Activated CD8-positive, alpha-beta T cell treated with anti-CD3 and anti-CD28 coated beads, Interleukin-2, amount 10 ng/mL, durations not matched to agents 7 days and 5 days (primary cell): ENCODE measurements at regions not wholly inside any gene's neighbourhood (a gene's known extent, or its start where the extent isn't known, plus 50 kb on each side); places are given as distances from the start of the nearest gene placed in this dataset.

Source experiments
- ATAC-seq: fragments of 150-1000 bp; cut with Tn5 transposase; one replicate; pipeline ENCODE4 v1.10.0; 2021; ENCODE audit warnings: moderate library complexity
- CTCF ChIA-PET: fragments of 350-600 bp; sonication (Branson Sonifier 250); formaldehyde crosslinking; loops from one replicate; lab custom pipeline; 2021; ENCODE audit warnings: antibody characterized with exemption; lab: Charles Lee
- POLR2A ChIA-PET: fragments of 350-600 bp; sonication (Branson Sonifier 250); formaldehyde crosslinking; loops from one replicate; lab custom pipeline; 2021; ENCODE audit warnings: antibody characterized with exemption; lab: Charles Lee
- DNase-seq: peaks from one replicate; pipeline ENCODE4 v3.0.0-alpha.2; 2020
- H3K27ac Mint-ChIP-seq: one replicate; pipeline ENCODE4 v1.8.0; 2021; ENCODE audit warnings: mild to moderate bottlenecking, mixed read lengths
- H3K27me3 Mint-ChIP-seq: one replicate; pipeline ENCODE4 v1.8.0; 2021; ENCODE audit warnings: low read depth, mixed read lengths
- H3K36me3 Mint-ChIP-seq: one replicate; pipeline ENCODE4 v1.8.0; 2021; ENCODE audit warnings: low read depth, mixed read lengths
- H3K4me1 Mint-ChIP-seq: one replicate; pipeline ENCODE4 v1.8.0; 2021; ENCODE audit warnings: low read depth, mixed read lengths
- H3K4me3 Mint-ChIP-seq: one replicate; pipeline ENCODE4 v1.8.0; 2021; ENCODE audit warnings: mild to moderate bottlenecking, mixed read lengths
- H3K9me3 Mint-ChIP-seq: one replicate; pipeline ENCODE4 v1.8.0; 2022; ENCODE audit warnings: mixed read lengths; ENCODE audit not compliant: insufficient read depth

DNA sequence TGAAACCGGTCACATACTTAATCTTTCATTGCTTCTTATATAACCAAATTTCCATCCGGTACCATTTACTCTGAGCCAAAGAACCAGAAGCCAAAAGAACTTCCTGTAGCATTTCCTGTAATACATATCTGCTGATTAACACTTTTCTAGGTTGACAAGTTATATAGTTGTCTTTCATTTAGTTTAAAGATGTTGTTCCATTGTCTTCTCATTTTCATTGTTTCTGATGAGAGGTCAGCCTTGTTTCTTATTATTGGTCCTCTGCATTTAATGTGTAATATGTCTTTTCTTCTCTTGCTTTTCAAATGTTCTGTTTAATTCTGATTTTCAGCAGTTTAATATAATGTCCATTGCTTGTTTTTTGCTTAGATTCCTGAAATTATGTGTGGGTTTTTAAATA is 214.5 kb upstream of the CCN2 start:
- H3K36me3 Mint-ChIP-seq = no peaks in the 10 kb centered on the region
- H3K4me3 Mint-ChIP-seq = no peak overlapping the region
- no peak for DNase-seq
- H3K27me3 Mint-ChIP-seq = no peaks in the 10 kb centered on the region
- no peak overlapping the region for H3K27ac Mint-ChIP-seq
- POLR2A ChIA-PET = no interaction called here
- ATAC-seq = no peak
- no peaks in the 10 kb centered on the region for H3K4me1 Mint-ChIP-seq
- CTCF ChIA-PET = no interaction called here
- no peaks in the 10 kb centered on the region for H3K9me3 Mint-ChIP-seq

DNA sequence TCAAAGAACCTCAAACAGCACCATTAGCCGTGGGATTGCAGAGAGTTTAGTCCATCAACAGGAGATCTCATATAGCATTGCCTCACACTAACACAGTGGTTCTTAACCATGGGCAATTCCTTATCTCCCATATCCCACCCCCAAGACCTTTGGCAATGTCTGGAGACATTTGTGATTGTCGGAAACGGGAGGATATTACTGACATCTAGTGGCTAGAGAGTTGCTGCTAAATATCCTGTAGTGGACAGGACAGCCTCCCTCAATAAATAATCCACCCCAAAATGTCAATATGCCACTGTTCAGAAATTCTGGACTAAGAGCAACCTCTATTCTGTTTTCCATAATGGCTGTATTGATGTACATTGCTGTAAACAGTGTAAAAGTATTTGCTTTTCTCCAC is 210.1 kb upstream of the CCN2 start:
- CTCF ChIA-PET = no interaction called here
- H3K27me3 Mint-ChIP-seq = peaks cover 2% of the 10 kb centered on the region
- H3K27ac Mint-ChIP-seq = no peak overlapping the region
- no peaks in the 10 kb centered on the region for H3K4me1 Mint-ChIP-seq
- no peak for ATAC-seq
- POLR2A ChIA-PET = no interaction called here
- no peak overlapping the region for H3K4me3 Mint-ChIP-seq
- no peaks in the 10 kb centered on the region for H3K9me3 Mint-ChIP-seq
- no peak for DNase-seq
- H3K36me3 Mint-ChIP-seq = no peaks in the 10 kb centered on the region

GRCh38 chr6:132153221-132153898 is 202.2 kb upstream of the CCN2 start:
- no peaks in the 10 kb centered on the region for H3K27me3 Mint-ChIP-seq
- no peak overlapping the region for H3K27ac Mint-ChIP-seq
- H3K4me3 Mint-ChIP-seq = no peak overlapping the region
- ATAC-seq (no peak), DNase-seq (no peak)
- H3K36me3 Mint-ChIP-seq = no peaks in the 10 kb centered on the region
- POLR2A ChIA-PET = no interaction called here
- no peaks in the 10 kb centered on the region for H3K4me1 Mint-ChIP-seq
- CTCF ChIA-PET = no interaction called here
- H3K9me3 Mint-ChIP-seq = no peaks in the 10 kb centered on the region

DNA sequence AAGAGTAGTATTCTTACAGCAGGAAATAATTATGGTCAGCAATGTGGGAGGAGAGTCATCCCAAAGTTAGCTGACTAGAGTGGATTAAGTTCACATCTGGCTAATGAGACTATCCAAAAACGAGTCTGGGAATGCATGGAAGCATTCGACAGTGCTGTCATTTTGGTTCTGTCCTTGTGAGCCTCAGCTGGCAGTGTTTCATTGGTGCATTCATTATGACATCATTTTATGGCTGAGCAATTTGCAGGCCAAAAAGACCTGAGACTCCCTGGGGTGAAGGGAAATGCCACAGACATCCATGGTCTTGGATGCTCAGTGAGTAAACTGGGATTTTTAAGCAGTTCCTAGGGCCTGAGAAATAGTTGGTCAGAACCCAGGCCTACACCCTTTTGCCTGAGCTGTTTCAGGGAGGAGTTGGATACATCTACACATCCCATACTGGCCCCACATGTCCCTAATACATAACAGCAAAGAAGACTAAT is 196.4 kb upstream of the CCN2 start:
- Mint-ChIP-seq H3K36me3 (no peaks in the 10 kb centered on the region), H3K4me1 (no peaks in the 10 kb centered on the region), H3K9me3 (no peaks in the 10 kb centered on the region), H3K4me3 (no peak overlapping the region), H3K27ac (no peak overlapping the region), H3K27me3 (no peaks in the 10 kb centered on the region)
- no peak for ATAC-seq
- no peak for DNase-seq
- POLR2A ChIA-PET = no interaction called here
- CTCF ChIA-PET = no interaction called here

DNA sequence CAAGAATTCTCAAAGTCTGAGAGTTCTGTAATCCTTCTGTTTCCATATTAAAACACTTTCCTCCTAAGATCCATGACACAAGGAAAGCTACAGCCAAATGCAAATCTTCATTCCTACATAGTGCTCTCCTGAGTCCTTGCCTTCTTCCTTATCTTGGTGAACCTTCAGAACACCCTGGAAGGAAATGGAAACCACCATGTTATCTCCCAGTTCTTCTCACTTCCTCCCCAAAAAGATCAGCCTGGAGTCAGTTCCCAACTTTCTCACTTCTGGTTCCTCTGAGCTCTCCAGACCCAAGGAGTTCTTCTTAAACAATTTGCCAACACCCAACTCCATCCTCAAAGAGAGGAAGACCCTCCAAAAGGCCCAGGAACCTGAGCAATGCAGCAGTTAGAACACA is 193.3 kb upstream of the CCN2 start:
- no peak overlapping the region for H3K27ac Mint-ChIP-seq

DNA sequence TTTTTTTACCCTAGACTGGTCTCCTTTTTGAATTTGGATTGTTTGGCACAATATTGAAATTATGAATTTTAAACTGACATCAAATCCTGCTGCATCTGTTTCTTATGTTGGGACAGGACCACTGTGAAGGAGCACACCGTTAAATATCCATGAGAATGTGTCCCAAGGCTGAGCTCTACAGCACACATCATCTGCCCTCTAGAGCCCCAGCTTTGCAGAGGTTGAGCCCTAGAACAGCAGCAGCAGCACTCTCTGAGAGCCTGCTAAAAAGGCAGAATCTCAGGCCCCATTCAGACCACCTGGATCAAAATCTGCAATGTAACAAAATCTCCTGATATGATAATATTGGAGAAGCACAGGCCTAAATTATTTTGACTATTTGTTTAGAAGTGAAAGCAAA is 192.1 kb upstream of the CCN2 start:
- ChIA-PET POLR2A (no interaction called here), CTCF (no interaction called here)
- Mint-ChIP-seq H3K4me1 (no peaks in the 10 kb centered on the region), H3K9me3 (no peaks in the 10 kb centered on the region), H3K27me3 (no peaks in the 10 kb centered on the region), H3K4me3 (no peak overlapping the region), H3K36me3 (no peaks in the 10 kb centered on the region), H3K27ac (no peak overlapping the region)
- DNase-seq (no peak), ATAC-seq (no peak)

More for the DNA sequence above, 193.3 kb upstream of the CCN2 start:
- DNase-seq = no peak
- no peaks in the 10 kb centered on the region for H3K27me3 Mint-ChIP-seq
- ChIA-PET CTCF (no interaction called here), POLR2A (no interaction called here)
- no peak overlapping the region for H3K4me3 Mint-ChIP-seq
- H3K9me3 Mint-ChIP-seq = no peaks in the 10 kb centered on the region
- H3K4me1 Mint-ChIP-seq = no peaks in the 10 kb centered on the region
- no peaks in the 10 kb centered on the region for H3K36me3 Mint-ChIP-seq
- no peak for ATAC-seq

GRCh38 chr6:132142768-132143167 is 191.6 kb upstream of the CCN2 start:
- no peaks in the 10 kb centered on the region for H3K36me3 Mint-ChIP-seq
- no peak for ATAC-seq
- ChIA-PET CTCF (no interaction called here), POLR2A (no interaction called here)
- H3K4me3 Mint-ChIP-seq = no peak overlapping the region
- no peak for DNase-seq
- no peaks in the 10 kb centered on the region for H3K27me3 Mint-ChIP-seq
- H3K27ac Mint-ChIP-seq = no peak overlapping the region
- H3K9me3 Mint-ChIP-seq = no peaks in the 10 kb centered on the region
- H3K4me1 Mint-ChIP-seq = no peaks in the 10 kb centered on the region

DNA sequence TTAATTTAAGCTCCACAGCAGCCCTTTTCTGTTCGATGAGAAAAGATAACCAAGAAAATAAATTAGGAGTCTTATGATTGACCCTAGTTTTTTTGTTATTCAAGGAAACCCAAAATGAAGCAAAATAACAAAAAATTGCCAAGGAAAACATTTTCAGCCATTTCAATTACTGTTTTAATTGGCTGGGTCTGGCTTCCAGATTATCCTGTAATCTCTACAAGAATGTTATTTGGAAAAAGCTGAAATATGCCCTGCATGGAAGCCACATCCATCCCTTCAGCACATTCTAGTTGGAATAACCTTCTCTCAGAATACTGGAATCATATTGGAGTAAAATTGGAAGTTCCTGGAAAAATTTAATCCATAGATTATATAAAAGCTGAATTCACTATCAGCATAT is 191.1 kb upstream of the CCN2 start:
- Mint-ChIP-seq H3K4me1 (no peaks in the 10 kb centered on the region), H3K4me3 (no peak overlapping the region), H3K36me3 (no peaks in the 10 kb centered on the region), H3K27ac (no peak overlapping the region), H3K27me3 (no peaks in the 10 kb centered on the region), H3K9me3 (no peaks in the 10 kb centered on the region)
- no peak for DNase-seq
- CTCF ChIA-PET = no interaction called here
- no peak for ATAC-seq
- POLR2A ChIA-PET = no interaction called here

DNA sequence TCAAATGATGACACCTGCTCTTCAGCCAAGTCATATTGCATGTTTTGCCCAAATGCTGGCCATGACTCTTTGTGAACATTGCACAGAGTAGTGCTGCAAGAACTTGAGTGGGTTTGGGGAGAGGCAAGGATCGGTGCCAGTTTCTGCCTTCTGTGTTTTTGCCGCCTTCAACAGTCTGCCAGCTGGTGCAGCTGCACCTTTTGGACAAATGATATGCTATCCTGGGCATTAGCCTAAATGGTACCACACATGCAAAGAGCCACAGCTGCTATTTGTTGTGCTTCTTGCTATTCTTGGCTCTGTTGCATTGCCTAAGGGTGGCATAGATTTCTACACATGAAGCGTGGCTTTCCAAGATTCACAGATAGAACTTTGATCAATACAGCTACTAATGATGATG is 189.0 kb upstream of the CCN2 start:
- CTCF ChIA-PET = no interaction called here
- ATAC-seq (no peak), DNase-seq (no peak)
- no peaks in the 10 kb centered on the region for H3K4me1 Mint-ChIP-seq
- no peak overlapping the region for H3K4me3 Mint-ChIP-seq
- POLR2A ChIA-PET = no interaction called here
- H3K27ac Mint-ChIP-seq = no peak overlapping the region
- H3K27me3 Mint-ChIP-seq = no peaks in the 10 kb centered on the region
- H3K9me3 Mint-ChIP-seq = no peaks in the 10 kb centered on the region
- no peaks in the 10 kb centered on the region for H3K36me3 Mint-ChIP-seq

DNA sequence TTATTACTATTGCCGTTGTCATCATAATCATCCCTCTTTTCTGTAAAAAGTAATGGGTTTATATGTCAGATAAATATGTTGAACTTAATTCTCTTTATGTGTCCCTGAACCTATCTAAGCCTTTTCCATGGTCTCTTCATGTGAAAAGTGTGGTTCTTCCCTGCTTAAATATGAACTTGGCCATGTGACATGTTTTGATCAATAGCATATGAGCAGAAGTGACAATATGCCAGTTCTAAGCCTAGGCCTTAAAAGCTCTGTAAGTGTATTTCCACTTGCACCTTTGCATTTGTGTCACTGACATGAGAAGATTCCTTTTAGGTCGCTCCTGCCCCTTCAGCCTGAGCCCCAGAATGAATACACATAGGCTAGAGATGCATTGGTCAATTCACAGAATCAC is 188.4 kb upstream of the CCN2 start:
- no peak overlapping the region for H3K4me3 Mint-ChIP-seq
- no peaks in the 10 kb centered on the region for H3K27me3 Mint-ChIP-seq
- no peak for DNase-seq
- H3K9me3 Mint-ChIP-seq = no peaks in the 10 kb centered on the region
- no peaks in the 10 kb centered on the region for H3K4me1 Mint-ChIP-seq
- POLR2A ChIA-PET = no interaction called here
- H3K36me3 Mint-ChIP-seq = no peaks in the 10 kb centered on the region
- no peak for ATAC-seq
- H3K27ac Mint-ChIP-seq = no peak overlapping the region
- CTCF ChIA-PET = no interaction called here

DNA sequence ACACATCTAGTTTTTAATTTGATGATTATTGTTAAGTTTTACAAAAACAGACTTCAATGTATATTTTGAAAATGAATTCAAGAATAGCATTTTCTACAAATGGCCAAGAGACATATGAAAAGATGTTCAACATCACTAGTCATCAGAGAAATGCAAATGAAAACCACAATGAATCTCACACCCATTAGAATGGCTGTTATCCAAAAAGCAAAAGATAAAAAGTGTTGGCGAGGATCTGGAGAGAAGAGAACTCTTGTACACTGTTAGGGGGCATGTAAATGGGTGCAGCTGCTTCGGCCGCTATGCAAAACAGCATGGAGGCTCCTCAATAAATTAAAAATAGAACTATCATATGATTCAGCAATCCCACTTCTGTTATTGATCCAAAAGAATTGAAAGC is 185.8 kb upstream of the CCN2 start:
- CTCF ChIA-PET = no interaction called here
- ATAC-seq (no peak), DNase-seq (no peak)
- POLR2A ChIA-PET = no interaction called here
- Mint-ChIP-seq H3K36me3 (no peaks in the 10 kb centered on the region), H3K27me3 (no peaks in the 10 kb centered on the region), H3K4me1 (no peaks in the 10 kb centered on the region), H3K27ac (no peak overlapping the region), H3K9me3 (no peaks in the 10 kb centered on the region), H3K4me3 (no peak overlapping the region)

DNA sequence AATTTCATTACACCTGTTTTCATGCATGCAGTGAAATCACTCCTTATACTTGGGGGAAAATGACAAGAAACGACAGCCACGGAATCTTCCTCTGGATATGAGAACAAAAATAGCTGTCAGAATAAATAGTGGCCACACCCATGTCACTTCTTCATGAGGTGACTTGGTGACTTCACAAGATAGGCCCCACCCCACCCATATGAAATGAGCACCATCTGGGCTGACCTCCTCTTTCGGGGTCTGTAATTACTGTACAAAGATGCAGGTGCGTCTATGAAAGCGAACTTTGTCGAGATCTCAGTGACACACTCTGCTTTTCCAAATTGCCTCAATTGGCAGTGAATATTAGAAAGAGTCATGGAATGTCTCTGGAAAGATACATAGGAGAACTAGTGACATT is 184.2 kb upstream of the CCN2 start:
- Mint-ChIP-seq H3K4me3 (no peak overlapping the region), H3K4me1 (no peaks in the 10 kb centered on the region), H3K36me3 (no peaks in the 10 kb centered on the region), H3K9me3 (no peaks in the 10 kb centered on the region), H3K27ac (no peak overlapping the region), H3K27me3 (no peaks in the 10 kb centered on the region)
- CTCF ChIA-PET = interaction anchor here (0.7 kb wide), 1 partner anchor 149 kb away, joined by 3 read pairs; no protein-coding TSS in a partner anchor
- no peak for ATAC-seq
- POLR2A ChIA-PET = no interaction called here
- no peak for DNase-seq
